WTC11 (cell line): ENCODE measurements at regions not wholly inside any gene's neighbourhood (a gene's known extent, or its start where the extent isn't known, plus 50 kb on each side); places are given as distances from the start of the nearest gene placed in this dataset.

Source experiments
- ATF2 ChIP-seq: sonication (generic); formaldehyde crosslinking; IDR thresholded peaks from 2 replicates; pipeline ENCODE4 v1.8.1; 2022; ENCODE audit warnings: low read depth, missing genetic modification reagents, borderline replicate concordance
- FOXK1 ChIP-seq: sonication (generic); formaldehyde crosslinking; IDR thresholded peaks from 2 replicates; pipeline ENCODE4 v1.8.0; 2022; ENCODE audit warnings: mild to moderate bottlenecking, moderate library complexity, missing genetic modification reagents
- IRF1 ChIP-seq: sonication (generic); formaldehyde crosslinking; IDR thresholded peaks from 2 replicates; pipeline ENCODE4 v1.8.0; 2023; ENCODE audit warnings: missing genetic modification reagents
- NR1H2 ChIP-seq: sonication (generic); formaldehyde crosslinking; IDR thresholded peaks from 2 replicates; pipeline ENCODE4 v1.9.0; 2021; ENCODE audit warnings: mild to moderate bottlenecking, moderate library complexity, missing genetic modification reagents
- SMAD3 ChIP-seq: sonication (generic); formaldehyde crosslinking; IDR thresholded peaks from 2 replicates; pipeline ENCODE4 v1.8.0; 2022; ENCODE audit warnings: missing genetic modification reagents, mild to moderate bottlenecking, borderline replicate concordance
- TCF7 ChIP-seq: sonication (generic); formaldehyde crosslinking; IDR thresholded peaks from 2 replicates; pipeline ENCODE4 v1.8.0; 2022; ENCODE audit warnings: mild to moderate bottlenecking, low read depth, missing genetic modification reagents, moderate library complexity
- USF2 ChIP-seq: sonication (generic); formaldehyde crosslinking; IDR thresholded peaks from 2 replicates; pipeline ENCODE4 v1.8.1; 2023; ENCODE audit warnings: mild to moderate bottlenecking, missing genetic modification reagents, moderate library complexity
- ZNF263 ChIP-seq: sonication (generic); formaldehyde crosslinking; IDR thresholded peaks from 2 replicates; pipeline ENCODE4 v1.8.1; 2022; ENCODE audit warnings: low read depth, mild to moderate bottlenecking, moderate library complexity, missing genetic modification reagents
- TF ChIP-seq, protein P1 (sequence below): fragments of 200-600 bp; IDR thresholded peaks from 2 replicates; pipeline ENCODE4 v1.8.0; 2022; ENCODE audit warnings: antibody characterized with exemption
- TF ChIP-seq, protein P2 (sequence below): sonication (generic); formaldehyde crosslinking; IDR thresholded peaks from 2 replicates; pipeline ENCODE4 v1.8.0; 2022; ENCODE audit warnings: mild to moderate bottlenecking, missing genetic modification reagents
- TF ChIP-seq, protein P3 (sequence below): fragments of 250-450 bp; sonication (Bioruptor Pico); IDR thresholded peaks from 2 replicates; pipeline ENCODE4 v1.9.0; 2021; ENCODE audit warnings: moderate library complexity, mild to moderate bottlenecking, inconsistent platforms, borderline replicate concordance
- TF ChIP-seq, protein P4 (sequence below): sonication (generic); formaldehyde crosslinking; conservative IDR thresholded peaks from 2 replicates; pipeline ENCODE4 v1.8.1; 2022; ENCODE audit warnings: mild to moderate bottlenecking, missing genetic modification reagents
- TF ChIP-seq, protein P5 (sequence below): sonication (generic); formaldehyde crosslinking; IDR thresholded peaks from 2 replicates; pipeline ENCODE4 v1.8.1; 2023; ENCODE audit warnings: mild to moderate bottlenecking, missing genetic modification reagents, moderate library complexity

- TF ChIP-seq FOXK1 (CRISPR knock-in tag) (no peak), TCF7 (CRISPR knock-in tag) (no peak), USF2 (CRISPR knock-in tag) (no peak), SMAD3 (no peak), ATF2 (CRISPR knock-in tag) (no peak), IRF1 (CRISPR knock-in tag) (no peak), ZNF263 (no peak), NR1H2 (no peak)
- TF ChIP-seq, protein P1, sequence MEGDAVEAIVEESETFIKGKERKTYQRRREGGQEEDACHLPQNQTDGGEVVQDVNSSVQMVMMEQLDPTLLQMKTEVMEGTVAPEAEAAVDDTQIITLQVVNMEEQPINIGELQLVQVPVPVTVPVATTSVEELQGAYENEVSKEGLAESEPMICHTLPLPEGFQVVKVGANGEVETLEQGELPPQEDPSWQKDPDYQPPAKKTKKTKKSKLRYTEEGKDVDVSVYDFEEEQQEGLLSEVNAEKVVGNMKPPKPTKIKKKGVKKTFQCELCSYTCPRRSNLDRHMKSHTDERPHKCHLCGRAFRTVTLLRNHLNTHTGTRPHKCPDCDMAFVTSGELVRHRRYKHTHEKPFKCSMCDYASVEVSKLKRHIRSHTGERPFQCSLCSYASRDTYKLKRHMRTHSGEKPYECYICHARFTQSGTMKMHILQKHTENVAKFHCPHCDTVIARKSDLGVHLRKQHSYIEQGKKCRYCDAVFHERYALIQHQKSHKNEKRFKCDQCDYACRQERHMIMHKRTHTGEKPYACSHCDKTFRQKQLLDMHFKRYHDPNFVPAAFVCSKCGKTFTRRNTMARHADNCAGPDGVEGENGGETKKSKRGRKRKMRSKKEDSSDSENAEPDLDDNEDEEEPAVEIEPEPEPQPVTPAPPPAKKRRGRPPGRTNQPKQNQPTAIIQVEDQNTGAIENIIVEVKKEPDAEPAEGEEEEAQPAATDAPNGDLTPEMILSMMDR: no peak
- TF ChIP-seq, protein P2, sequence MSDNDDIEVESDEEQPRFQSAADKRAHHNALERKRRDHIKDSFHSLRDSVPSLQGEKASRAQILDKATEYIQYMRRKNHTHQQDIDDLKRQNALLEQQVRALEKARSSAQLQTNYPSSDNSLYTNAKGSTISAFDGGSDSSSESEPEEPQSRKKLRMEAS: no peak
- TF ChIP-seq, protein P3, sequence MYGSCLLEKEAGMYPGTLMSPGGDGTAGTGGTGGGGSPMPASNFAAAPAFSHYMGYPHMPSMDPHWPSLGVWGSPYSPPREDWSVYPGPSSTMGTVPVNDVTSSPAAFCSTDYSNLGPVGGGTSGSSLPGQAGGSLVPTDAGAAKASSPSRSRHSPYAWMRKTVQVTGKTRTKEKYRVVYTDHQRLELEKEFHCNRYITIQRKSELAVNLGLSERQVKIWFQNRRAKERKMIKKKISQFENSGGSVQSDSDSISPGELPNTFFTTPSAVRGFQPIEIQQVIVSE (CRISPR knock-in tag): no peak
- TF ChIP-seq, protein P4, sequence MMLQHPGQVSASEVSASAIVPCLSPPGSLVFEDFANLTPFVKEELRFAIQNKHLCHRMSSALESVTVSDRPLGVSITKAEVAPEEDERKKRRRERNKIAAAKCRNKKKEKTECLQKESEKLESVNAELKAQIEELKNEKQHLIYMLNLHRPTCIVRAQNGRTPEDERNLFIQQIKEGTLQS (CRISPR knock-in tag): no peak
- TF ChIP-seq, protein P5, sequence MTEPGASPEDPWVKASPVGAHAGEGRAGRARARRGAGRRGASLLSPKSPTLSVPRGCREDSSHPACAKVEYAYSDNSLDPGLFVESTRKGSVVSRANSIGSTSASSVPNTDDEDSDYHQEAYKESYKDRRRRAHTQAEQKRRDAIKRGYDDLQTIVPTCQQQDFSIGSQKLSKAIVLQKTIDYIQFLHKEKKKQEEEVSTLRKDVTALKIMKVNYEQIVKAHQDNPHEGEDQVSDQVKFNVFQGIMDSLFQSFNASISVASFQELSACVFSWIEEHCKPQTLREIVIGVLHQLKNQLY (CRISPR knock-in tag): no peak
Observed at GRCh38 chr9:75490326-75490725, 400.1 kb upstream of the PCSK5 start.
